Kasumi-1 (cell line): ENCODE measurements at regions not wholly inside any gene's neighbourhood (a gene's known extent, or its start where the extent isn't known, plus 50 kb on each side); places are given as distances from the start of the nearest gene placed in this dataset.
"Not testable (repeated sequence)": the region's sequence is repeated elsewhere in the genome, so short reads cannot be mapped to it uniquely, and the experiment has no call there.

Source experiments
- DNase-seq, 2 experiments: peaks; one replicate each; lab custom pipeline; 2025; lab: John Stamatoyannopoulos, UW

- DNase-seq: no peak
Observed at GRCh38 chrX:37904833-37905232, 57.5 kb upstream of the DYNLT3 start.

- peak in 1 of 2 experiments; percentile 1 for DNase-seq
Observed at GRCh38 chrX:37905436-37906147, 58.2 kb upstream of the DYNLT3 start.

DNA sequence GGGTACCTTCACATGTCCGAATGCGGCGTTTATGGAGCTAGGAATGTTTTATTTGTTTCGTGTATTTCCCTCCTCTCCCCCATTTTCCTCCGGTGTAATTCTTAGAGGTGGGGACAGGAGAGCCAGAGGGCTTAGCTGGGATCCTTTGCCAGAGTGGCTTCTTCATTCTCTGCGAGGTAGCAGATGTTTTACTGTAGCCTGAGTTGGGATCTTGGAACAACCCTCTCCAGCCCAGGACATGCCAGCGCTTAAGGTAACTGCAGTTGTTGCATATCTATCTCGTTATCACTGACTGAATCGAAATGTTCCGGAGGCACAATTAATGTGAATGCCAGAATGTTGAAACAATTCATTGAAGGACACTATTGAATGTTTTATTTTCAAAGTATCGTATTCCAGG lies 59.0 kb upstream of the DYNLT3 start:
- no peak for DNase-seq

DNA sequence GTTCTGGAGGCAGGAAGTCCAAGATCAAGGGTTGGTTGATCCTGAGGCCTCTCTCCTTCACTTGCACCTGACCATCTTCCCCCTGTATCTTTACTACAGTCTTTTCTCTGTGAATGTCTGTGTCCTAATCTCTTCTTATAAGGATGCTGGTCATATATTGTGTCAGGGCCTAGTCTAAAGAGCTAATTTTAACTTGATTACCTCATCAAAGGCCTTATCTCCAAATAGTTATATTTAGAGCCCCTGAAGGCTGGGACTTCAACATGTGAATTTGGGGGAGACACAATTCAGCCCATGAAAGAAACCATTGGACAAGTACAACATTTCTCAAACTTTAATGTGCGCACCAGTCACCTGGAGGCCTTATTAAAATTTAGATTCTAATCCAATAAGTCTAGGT lies 62.8 kb upstream of the DYNLT3 start:
- DNase-seq: no peak

- no peak for DNase-seq
Observed at GRCh38 chrX:37912304-37912703, 64.9 kb upstream of the DYNLT3 start.

GRCh38 chrX:37912777-37913176 lies 65.4 kb upstream of the DYNLT3 start:
- no peak for DNase-seq

DNA sequence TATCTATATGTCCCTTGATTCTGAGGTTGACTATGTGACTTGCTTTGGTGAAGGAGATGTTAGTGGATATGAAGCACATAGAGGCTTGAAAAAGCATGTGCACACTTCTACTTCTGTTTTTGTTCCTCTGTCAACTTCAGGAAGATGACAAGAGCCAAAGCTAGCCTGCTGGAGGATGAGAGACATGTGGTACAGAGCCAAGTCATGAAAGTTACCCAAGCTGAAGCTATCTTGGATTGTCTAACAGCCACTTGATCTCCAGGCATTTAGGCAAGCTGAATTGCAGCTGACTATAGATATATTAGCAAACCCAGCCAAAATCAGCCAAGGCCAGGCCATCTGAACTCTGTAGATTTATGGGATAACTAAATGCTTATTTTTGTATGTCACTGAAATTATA lies 70.8 kb upstream of the DYNLT3 start:
- no peak for DNase-seq

- DNase-seq: no peak
Observed at GRCh38 chrX:37918703-37919102, 71.3 kb upstream of the DYNLT3 start.

GRCh38 chrX:37921758-37922157 lies 74.4 kb upstream of the DYNLT3 start:
- no peak for DNase-seq

GRCh38 chrX:37922928-37923327 lies 75.6 kb upstream of the DYNLT3 start:
- no peak for DNase-seq

GRCh38 chrX:37925761-37926160 lies 78.4 kb upstream of the DYNLT3 start:
- DNase-seq: not testable (repeated sequence)

DNA sequence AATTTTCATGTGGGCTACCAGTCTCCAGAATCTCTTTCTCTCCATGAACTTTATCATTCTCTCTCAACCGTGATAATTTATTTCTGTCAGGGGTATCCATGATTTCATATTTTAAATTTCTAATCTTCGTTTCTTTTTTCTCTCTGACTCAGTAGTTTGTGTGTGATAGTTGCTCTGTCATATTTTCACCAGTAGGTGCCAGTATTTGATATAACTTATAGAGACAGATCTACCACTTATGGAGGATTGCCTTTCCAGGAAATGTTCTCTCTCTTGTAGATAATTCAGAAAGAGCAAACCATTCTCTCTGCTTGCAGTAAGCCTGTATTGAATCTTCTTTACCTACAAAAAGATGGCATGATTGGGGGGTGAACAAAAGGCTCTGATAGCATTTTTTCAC lies 79.3 kb upstream of the DYNLT3 start:
- peak; percentile 52 to 65 for DNase-seq

DNA sequence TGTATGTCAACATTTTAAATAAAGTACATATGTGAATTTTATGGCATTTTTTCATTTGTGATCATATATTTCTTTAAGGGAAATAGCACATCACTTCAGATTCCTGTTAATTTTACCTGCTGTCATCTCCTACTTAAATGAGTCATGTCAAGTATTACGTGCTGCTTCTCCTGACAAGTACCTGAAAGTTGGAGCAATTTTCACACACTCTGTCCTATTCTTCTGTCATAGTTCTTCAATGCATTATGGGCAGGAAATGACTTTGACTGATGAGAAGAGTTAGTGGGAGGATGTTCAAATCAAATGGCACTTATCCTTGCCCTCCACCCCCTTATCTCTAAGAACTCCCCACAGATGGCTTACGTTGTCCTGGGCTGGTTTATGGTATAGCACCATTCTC lies 64.2 kb upstream of the SYTL5 start:
- DNase-seq: no peak

DNA sequence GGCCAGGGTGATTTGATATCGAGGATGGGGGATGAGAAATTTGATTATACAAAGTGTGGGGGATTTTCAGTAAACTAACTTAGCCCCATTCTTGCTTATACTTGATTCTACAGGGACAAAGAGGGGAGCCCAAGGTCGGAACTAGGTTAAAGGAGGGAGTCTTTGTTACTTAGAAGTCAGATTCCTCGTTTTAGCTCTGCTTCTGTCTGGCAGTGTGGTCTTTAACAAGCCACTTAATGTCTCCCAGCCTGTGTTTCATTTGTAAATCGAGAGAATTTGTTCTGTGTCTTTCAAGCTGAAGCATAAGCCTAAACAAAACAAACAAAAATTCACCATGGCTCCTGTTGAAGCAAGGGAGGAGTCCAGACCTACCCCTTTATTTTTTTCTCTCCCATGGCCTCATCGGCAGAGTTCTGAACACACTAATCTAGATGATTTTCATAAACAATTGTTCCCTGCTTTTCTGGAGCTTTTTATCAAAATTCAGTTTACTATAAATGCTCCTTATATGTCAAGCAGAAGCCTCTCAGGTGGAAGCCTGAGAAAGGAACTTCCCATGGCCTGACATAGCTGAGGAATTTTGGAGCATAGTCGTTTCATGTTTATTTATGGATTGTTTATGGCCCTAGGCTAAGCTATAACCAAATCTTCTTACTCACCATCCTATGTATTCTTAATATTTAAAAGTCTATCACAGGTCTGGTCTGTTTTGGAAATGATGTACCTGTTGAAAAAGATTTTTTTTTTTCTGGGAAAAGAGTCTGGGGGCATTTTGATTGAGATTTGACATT lies 62.6 kb upstream of the SYTL5 start:
- DNase-seq: no peak

DNA sequence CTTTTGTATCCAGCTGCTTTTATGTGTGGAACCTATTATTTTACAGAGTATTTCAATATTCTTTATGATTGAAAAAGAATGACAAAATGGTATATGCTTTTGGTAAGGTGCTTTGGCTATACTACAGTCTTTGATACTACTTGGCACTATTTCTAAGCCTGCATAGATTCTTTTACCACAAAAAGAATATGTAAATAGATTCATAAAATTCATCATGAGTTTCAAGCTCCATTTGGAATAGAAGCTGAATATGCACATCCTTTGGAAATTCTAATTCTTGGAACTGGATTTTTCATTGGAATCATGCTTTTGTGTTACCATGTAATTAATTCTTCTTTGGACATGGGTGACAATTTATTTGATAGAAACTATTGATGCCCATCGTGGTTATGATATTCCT lies 60.2 kb upstream of the SYTL5 start:
- no peak for DNase-seq

DNA sequence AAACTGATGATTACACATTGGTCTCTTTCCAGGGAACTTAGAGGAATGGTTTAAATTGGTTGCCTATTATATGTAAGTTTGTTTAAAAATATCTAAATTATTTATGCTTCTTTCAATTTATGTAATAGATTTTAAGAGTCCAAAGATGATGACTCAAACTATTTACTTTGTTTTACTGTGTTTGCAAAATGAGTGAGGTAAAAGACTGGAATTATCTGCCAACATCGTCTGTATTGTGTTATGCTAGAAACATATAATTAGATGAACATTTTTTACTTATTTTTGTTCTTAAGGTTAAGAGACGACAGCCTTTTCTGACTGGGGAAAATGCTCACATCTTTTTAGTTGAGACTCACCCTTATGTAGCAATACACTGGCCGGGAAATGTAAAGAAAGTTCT lies 51.1 kb upstream of the SYTL5 start:
- no peak for DNase-seq

DNA sequence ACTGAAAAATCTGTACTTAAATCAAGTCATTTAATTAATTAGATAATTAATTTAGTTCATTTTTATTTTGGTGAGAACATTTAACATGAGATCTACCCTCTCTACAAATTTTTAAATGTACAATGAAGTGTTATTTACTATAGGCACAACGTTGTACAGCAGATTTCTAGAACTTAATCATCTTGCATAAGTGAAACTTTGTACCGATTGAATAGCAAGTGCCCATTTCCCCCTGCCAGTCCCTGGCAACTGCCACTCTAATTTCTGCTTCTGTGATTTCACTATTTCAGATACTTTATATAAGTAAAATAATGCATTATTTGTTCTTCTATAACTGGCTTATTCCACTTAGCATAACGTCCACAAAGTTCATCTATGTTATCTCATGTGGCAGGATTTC lies 50.1 kb upstream of the SYTL5 start:
- DNase-seq: no peak
